Fibroblast of gingiva (primary cell): ENCODE measurements at regions not wholly inside any gene's neighbourhood (a gene's known extent, or its start where the extent isn't known, plus 50 kb on each side); places are given as distances from the start of the nearest gene placed in this dataset.
"Not testable (repeated sequence)": the region's sequence is repeated elsewhere in the genome, so short reads cannot be mapped to it uniquely, and the experiment has no call there.

Source experiments
- DNase-seq: peaks from one replicate; pipeline ENCODE4 v3.0.0-alpha.2; 2011; ENCODE audit warnings: low read depth

DNA sequence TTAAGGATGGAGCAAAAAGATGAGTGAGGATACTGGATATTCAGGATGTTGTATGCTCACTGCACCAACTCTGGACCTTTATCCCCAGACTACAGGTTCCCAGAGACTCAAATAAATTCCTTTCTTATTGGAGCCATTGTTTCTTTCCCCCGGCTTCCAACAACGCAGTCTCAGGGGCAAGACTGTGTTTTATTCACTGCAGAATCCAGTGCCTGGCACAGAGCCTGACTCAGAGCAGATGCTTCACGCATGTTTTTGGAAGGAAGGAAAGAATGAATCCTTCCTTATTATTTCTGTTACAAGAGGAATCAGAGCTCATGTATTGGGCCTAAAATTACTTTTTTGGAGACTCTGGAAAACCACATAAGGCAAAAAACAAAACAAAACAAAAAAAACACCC lies 96.0 kb upstream of the VGLL4 start:
- no peak for DNase-seq

DNA sequence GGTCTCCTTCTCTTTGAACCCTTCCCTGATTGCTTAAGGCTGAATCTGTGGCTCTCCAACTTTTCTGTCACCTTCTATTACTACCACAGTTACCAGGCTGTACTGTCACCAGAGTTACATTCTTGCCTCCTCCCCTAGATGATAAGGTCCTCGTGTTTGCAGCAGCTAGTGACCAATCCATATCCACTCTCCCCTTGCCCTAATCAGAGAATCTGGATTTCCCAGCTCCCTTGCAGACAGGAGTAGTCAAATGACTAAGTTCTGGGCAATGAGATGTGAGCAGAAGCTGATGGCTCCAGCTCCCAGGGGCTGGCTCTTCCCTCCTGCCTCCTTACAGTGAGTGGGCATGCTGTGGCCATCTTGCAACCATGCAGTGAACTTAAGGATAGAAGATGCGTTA lies 95.4 kb upstream of the VGLL4 start:
- DNase-seq: no peak

DNA sequence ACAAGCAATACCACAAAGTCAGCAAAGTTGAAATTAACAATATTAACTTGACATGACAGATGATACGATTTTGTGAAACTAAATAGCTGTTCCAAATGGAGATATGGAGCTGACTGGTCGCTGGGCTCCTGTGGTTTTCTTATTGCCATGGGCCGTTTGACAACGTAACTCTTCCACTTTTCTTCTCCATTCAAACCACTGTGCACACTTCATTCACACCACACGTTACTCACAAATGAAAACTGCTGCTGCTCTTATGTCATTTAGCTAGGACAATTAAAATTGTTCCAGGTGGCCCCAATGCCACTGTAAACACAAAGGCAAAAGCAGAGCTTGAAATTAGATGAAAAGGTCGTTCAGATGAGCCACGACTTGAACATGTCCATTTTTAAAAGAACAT lies 94.0 kb upstream of the VGLL4 start:
- DNase-seq: no peak

DNA sequence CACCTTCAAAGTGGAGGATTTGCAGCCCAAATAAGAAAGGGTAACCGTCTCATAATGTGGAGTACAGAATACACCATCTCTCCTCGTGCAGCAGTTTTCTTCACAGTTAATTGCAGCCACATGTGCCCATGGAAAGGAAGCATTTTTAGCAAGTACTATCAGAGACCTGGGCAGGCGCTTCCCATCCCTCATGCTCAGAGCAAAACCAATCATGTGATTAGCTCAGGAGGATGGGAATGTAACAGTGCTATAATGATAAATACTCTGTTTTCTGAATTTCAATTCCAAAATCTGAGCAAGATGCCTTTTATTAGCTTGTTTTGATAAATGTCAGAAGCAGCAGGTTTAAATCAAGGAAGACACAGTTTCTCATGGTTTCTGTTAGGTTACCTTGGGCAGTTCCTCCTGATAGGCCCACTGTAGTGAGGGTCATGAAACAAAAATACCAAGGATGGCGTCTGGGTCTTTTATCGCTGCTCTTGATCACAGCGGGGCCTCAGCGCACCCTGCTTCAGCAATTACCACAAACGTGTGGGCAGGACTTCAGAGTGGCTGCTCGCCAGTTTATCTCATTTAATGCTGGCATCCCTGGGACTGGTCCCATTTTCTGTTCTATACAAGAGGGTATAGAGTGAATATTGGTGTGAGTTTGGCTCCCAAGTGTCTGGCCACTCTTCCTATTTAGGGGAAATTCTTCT lies 92.6 kb upstream of the VGLL4 start:
- DNase-seq: no peak

DNA sequence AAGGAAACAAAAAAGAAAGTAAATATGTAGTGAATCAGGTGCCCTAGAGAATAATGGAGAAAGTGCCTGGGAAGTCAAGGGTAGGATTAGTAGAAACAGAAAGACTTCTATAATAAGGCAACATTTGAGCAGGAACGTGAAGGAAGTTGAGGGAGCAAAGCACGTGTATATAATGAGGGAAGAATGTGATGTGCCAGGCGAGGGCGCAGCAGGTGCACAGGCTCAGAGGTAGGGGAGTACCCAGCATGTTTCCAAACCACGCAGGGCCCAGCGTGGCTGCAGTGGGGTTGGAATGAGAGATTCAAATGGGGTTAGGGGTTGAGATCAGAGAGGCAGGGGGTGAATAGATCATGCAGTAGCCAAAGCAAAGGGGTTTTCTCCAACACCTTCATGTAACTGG lies 91.9 kb upstream of the VGLL4 start:
- DNase-seq: no peak

- not testable (repeated sequence) for DNase-seq
These were observed 91.4 kb upstream of the VGLL4 start for GRCh38 chr3:11735111-11735510.

GRCh38 chr3:11733914-11734313 lies 90.2 kb upstream of the VGLL4 start:
- DNase-seq: no peak

- DNase-seq: no peak
These were observed 83.5 kb upstream of the VGLL4 start for GRCh38 chr3:11727207-11727606.

GRCh38 chr3:11726146-11726545 lies 82.4 kb upstream of the VGLL4 start:
- DNase-seq: no peak

- DNase-seq: not testable (repeated sequence)
These were observed 81.6 kb upstream of the VGLL4 start for GRCh38 chr3:11725340-11725641.

DNA sequence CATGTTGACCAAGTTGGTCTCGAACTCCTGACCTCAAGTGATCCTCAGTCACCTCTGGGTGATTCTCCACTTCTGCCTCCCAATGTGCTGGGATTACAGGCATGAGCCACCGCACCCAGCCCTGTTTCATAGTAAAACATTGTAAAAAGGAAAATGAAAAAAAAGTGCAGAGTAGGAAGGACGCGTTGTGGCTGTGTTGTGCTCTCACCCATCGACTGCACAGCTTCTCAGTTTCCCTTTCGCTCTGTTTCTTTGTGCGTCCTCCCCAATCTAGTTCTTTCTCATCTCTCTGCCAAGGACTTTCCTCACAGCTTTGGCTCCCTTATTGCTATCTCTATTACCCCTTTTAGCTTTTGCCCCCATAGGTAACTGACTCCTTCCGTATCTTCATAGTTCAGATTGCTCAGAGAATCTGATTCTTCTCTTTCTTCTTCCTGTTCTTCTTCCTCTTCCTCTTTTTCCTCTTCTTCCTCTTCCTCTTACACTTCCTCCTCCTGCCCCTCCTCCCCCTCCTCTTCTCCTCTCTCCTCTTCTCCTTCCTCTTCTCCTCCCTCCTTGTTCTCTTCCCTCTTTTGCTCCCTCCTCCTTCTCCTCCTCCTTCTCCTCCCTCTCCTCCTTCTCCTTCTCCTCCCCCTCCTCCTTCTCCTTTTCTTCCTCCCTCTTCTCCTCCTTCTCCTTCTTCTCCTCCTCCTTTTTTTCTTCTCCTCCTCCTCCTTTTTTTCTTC lies 81.1 kb upstream of the VGLL4 start:
- DNase-seq: no peak

- DNase-seq: no peak
These were observed 77.8 kb upstream of the VGLL4 start for GRCh38 chr3:11721479-11721878.

DNA sequence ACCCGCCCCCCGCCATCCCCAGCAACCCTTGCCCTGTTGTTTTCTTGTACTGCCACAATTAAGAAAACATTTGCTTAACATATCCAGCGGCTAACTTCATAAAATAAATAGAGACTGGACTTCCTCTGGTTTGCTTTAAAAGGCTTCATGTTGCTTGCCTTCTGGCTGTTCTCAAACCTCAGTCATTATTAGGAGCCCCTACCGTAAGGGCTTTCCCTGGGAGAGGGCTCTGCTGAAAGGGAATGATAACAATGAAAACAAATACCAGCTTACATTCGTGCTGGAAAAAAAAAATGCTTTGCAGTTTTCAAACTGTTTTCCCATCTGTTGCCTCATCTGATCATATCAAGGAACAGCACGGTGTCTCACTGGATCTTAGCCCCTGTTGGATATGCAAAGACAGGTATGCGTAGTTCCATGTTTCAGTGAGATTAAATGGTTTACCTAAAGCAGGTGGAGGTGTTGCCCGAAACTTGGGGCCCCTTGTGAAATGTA lies 77.2 kb upstream of the VGLL4 start:
- no peak for DNase-seq

DNA sequence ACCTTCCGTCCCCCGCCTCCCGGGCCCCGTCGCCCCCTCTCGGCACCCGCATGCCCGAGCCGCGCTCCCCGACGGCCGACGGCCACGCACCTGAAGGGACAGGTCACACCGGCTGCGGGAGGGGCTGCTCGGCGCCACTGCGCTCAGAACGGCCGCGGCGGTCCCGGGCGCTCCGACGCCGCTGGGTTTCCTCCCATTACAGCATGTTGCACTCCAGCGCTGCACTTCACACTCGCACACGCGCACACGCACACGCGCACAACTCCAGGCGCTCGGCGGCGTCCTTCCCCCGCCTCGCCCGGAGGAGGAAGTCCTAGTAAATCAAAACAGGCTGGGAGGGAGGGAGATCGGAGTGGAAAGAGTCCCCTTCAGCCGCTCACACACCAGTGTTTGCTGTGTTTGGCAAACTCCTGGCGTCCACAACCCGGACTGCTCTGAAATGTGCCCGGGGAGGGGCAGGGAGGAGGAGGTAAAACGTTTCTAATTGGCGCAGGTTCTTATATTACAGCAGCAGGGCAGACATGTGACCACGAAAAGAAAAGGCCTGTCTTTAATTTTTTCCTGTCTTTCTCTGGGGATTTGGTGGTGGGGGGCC lies 76.7 kb upstream of the VGLL4 start:
- DNase-seq: peak; percentile 92

- peak; percentile 70 for DNase-seq
These were observed 75.9 kb upstream of the VGLL4 start for GRCh38 chr3:11719406-11720303.

- DNase-seq: peak; percentile 66
These were observed 75.1 kb upstream of the VGLL4 start for GRCh38 chr3:11718637-11719405.

- DNase-seq: peak; percentile 50
These were observed 74.3 kb upstream of the VGLL4 start for GRCh38 chr3:11717768-11718636.

- DNase-seq: peak; percentile 32
These were observed 73.6 kb upstream of the VGLL4 start for GRCh38 chr3:11717301-11717700.

- DNase-seq: peak; percentile 32
These were observed 73.0 kb upstream of the VGLL4 start for GRCh38 chr3:11716573-11717290.

- DNase-seq: no peak
These were observed 69.5 kb upstream of the VGLL4 start for GRCh38 chr3:11713171-11713570.
